Stomach (tissue), 8 donors: ENCODE measurements at regions not wholly inside any gene's neighbourhood (a gene's known extent, or its start where the extent isn't known, plus 50 kb on each side); places are given as distances from the start of the nearest gene placed in this dataset.
A peak's percentile ranks its signal among the peaks of the same experiment; 100 is the strongest.

ENCODE experiments used
- DNase-seq, 2 donors: peaks; one replicate each; pipeline versions ENCODE4 v3.0.0 to v3.0.0-alpha.2; 2013 to 2019
- H3K27ac ChIP-seq, 5 donors: fragments of 200-600 bp in 4 of 5; sonication (generic) in 4 of 5; one replicate each; pipeline ENCODE4 v1.5.1; 2013 to 2019; ENCODE audit warnings: mild to moderate bottlenecking in 1 of 5, moderate library complexity in 1 of 5
- H3K27me3 ChIP-seq, 3 donors: fragments of 200-600 bp; sonication (generic); one replicate each; pipeline ENCODE4 v1.5.1; 2017 to 2019; ENCODE audit warnings: mixed run types in 1 of 3
- H3K36me3 ChIP-seq, 4 donors: fragments of 200-600 bp; sonication (generic); 1 replicate in 3 of 4; 2 replicates in 1 of 4; pipeline ENCODE4 v1.5.1; 2016 to 2019
- H3K4me1 ChIP-seq, 4 donors: fragments of 200-600 bp; sonication (generic); one replicate each; pipeline ENCODE4 v1.5.1; 2016 to 2019
- H3K4me3 ChIP-seq, 4 donors: fragments of 200-600 bp; sonication (generic) in 3 of 4; one replicate each; pipeline ENCODE4 v1.5.1; 2016 to 2019; ENCODE audit warnings: mild to moderate bottlenecking in 1 of 4
- H3K9me3 ChIP-seq, 4 donors: fragments of 200-600 bp; sonication (generic); one replicate each; pipeline ENCODE4 v1.5.1; 2016 to 2019
- CTCF ChIP-seq, 7 experiments: fragments of 450-650 bp in 4 of 7; fragments of 200-600 bp in 3 of 7; sonication (generic) in 3 of 7; IDR thresholded peaks; one replicate each; pipeline ENCODE4 v1.5.1; 2016 to 2019; ENCODE audit warnings: antibody characterized with exemption in 7 of 7, control low read depth in 2 of 7, mild to moderate bottlenecking in 1 of 7
- EP300 ChIP-seq: sonication (generic); formaldehyde crosslinking; IDR thresholded peaks from one replicate; pipeline ENCODE4 v1.6.1; 2017; ENCODE audit warnings: antibody characterized with exemption
- POLR2A ChIP-seq, 4 donors: fragments of 450-650 bp; IDR thresholded peaks; one replicate each; pipeline ENCODE4 v1.6.1; 2016; ENCODE audit warnings: antibody characterized with exemption in 4 of 4, control low read depth in 2 of 4, mild to moderate bottlenecking in 1 of 4, moderate library complexity in 1 of 4
- POLR2AphosphoS5 ChIP-seq, 3 donors: sonication (generic); formaldehyde crosslinking; IDR thresholded peaks; one replicate each; pipeline ENCODE4 v1.6.1; 2016; ENCODE audit warnings: antibody characterized with exemption in 3 of 3
- WGBS, 5 donors: extraction: QIAGEN DNeasy Blood & Tissue Kit in 3 of 5; methylation state at CpG; one replicate each; pipeline versions ENCODE4 v1.1.5 to v1.1.7; 2013 to 2018; 5-methylcytosine and 5-hydroxymethylcytosine counted together
- intact Hi-C: fragments of 100-400 bp; cut with DNase I; formaldehyde crosslinking; loops from one replicate; pipeline ENCODE4 v1.15.1; 2023; ENCODE audit warnings: low total_unique reads
- donor health status: healthy with polysubstance abuse.
- donor health status: Bipolar disorder and iron deficiency.
- donor health status: healthy.

- intact Hi-C loops, result no loop called here
- Histone ChIP-seq H3K4me1 (no peaks in the 10 kb centered on the region), H3K4me3 (no peak overlapping the region), H3K27ac (no peak overlapping the region), H3K9me3 (no peaks in the 10 kb centered on the region), H3K36me3 (no peaks in the 10 kb centered on the region), H3K27me3 (no peaks in the 10 kb centered on the region)
- 62 to 73% (median 72%) methylated on average over 3 of the region's 3 CpGs for WGBS, 5 donors
- TF ChIP-seq POLR2A (IDR thresholded peaks at IDR 0.05) (no peak), CTCF (IDR thresholded peaks at IDR 0.05) (no peak), EP300 (no peak), POLR2AphosphoS5 (IDR thresholded peaks at IDR 0.05) (no peak)
- no peak for DNase-seq
Observed at GRCh38 chr18:40096675-40097074, 1858.4 kb upstream of the PIK3C3 start.

GRCh38 chr18:40094441-40094840 lies 1860.6 kb upstream of the PIK3C3 start:
- intact Hi-C loops, result no loop called here
- no peaks in the 10 kb centered on the region for H3K27me3 ChIP-seq
- WGBS, 5 donors, result 52 to 65% (median 58%) methylated on average over 2 of the region's 2 CpGs

GRCh38 chr18:40088130-40088529 lies 1866.9 kb upstream of the PIK3C3 start:
- no peak for DNase-seq
- Histone ChIP-seq H3K36me3 (no peaks in the 10 kb centered on the region), H3K27me3 (no peaks in the 10 kb centered on the region), H3K4me3 (no peak overlapping the region), H3K4me1 (no peaks in the 10 kb centered on the region), H3K27ac (no peak overlapping the region), H3K9me3 (no peaks in the 10 kb centered on the region)
- 66 to 76% (median 70%) methylated on average over 3 of the region's 3 CpGs for WGBS, 5 donors
- no peak for TF ChIP-seq POLR2AphosphoS5 (IDR thresholded peaks at IDR 0.05)
- no peak for TF ChIP-seq CTCF (IDR thresholded peaks at IDR 0.05)
- no peak for TF ChIP-seq EP300
- TF ChIP-seq POLR2A (IDR thresholded peaks at IDR 0.05), result no peak
- intact Hi-C loops, result no loop called here

More at GRCh38 chr18:40094441-40094840, 1860.6 kb upstream of the PIK3C3 start:
- TF ChIP-seq POLR2A (IDR thresholded peaks at IDR 0.05) (no peak), CTCF (IDR thresholded peaks at IDR 0.05) (no peak), POLR2AphosphoS5 (IDR thresholded peaks at IDR 0.05) (no peak), EP300 (no peak)
- H3K36me3 ChIP-seq, result no peaks in the 10 kb centered on the region
- no peaks in the 10 kb centered on the region for H3K4me1 ChIP-seq
- H3K4me3 ChIP-seq, result no peak overlapping the region
- no peak overlapping the region for H3K27ac ChIP-seq
- DNase-seq, result no peak
- H3K9me3 ChIP-seq, result no peaks in the 10 kb centered on the region

- Histone ChIP-seq H3K27ac (no peak overlapping the region), H3K27me3 (no peaks in the 10 kb centered on the region), H3K4me1 (no peaks in the 10 kb centered on the region), H3K9me3 (no peaks in the 10 kb centered on the region), H3K4me3 (no peak overlapping the region), H3K36me3 (no peaks in the 10 kb centered on the region)
- no peak for TF ChIP-seq POLR2AphosphoS5 (IDR thresholded peaks at IDR 0.05)
- DNase-seq, result no peak
- intact Hi-C loops, result no loop called here
- 59 to 83% (median 70%) methylated on average over 2 of the region's 2 CpGs for WGBS, 5 donors
Observed at GRCh38 chr18:40079786-40080185, 1875.2 kb upstream of the PIK3C3 start.

- 39 to 56% (median 53%) methylated on average over 2 of the region's 2 CpGs for WGBS, 5 donors
- intact Hi-C loops, result no loop called here
- no peak for TF ChIP-seq EP300
- TF ChIP-seq POLR2AphosphoS5 (IDR thresholded peaks at IDR 0.05), result no peak
- no peak for TF ChIP-seq POLR2A (IDR thresholded peaks at IDR 0.05)
- no peak for TF ChIP-seq CTCF (IDR thresholded peaks at IDR 0.05)
- Histone ChIP-seq H3K36me3 (no peaks in the 10 kb centered on the region), H3K4me3 (no peak overlapping the region), H3K27ac (no peak overlapping the region), H3K9me3 (no peaks in the 10 kb centered on the region), H3K4me1 (no peaks in the 10 kb centered on the region), H3K27me3 (no peaks in the 10 kb centered on the region)
- DNase-seq, result peak in 1 of 2 donors; percentile 12
Observed at GRCh38 chr18:40075616-40076015, 1879.4 kb upstream of the PIK3C3 start.
